Parathyroid adenoma (tissue), 2 donors: ENCODE measurements at regions not wholly inside any gene's neighbourhood (a gene's known extent, or its start where the extent isn't known, plus 50 kb on each side); places are given as distances from the start of the nearest gene placed in this dataset.

ENCODE experiments used
- H2AFZ ChIP-seq: fragments of 300-600 bp; sonication (generic); one replicate; pipeline ENCODE4 v1.7.0; 2017; ENCODE audit warnings: antibody characterized with exemption, mild to moderate bottlenecking
- H3K27ac ChIP-seq: fragments of 300-600 bp; sonication (generic); one replicate; pipeline ENCODE4 v1.7.0; 2017
- H3K27me3 ChIP-seq: fragments of 300-600 bp; sonication (generic); one replicate; pipeline ENCODE4 v1.7.0; 2017; ENCODE audit warnings: low read length; ENCODE audit not compliant: control insufficient read depth, insufficient read depth
- H3K36me3 ChIP-seq: fragments of 300-600 bp; sonication (generic); one replicate; pipeline ENCODE4 v1.7.0; 2017; ENCODE audit warnings: low read length; ENCODE audit not compliant: control insufficient read depth, insufficient read depth
- H3K4me1 ChIP-seq: fragments of 300-600 bp; sonication (generic); one replicate; pipeline ENCODE4 v1.7.0; 2017; ENCODE audit warnings: control low read depth
- H3K4me2 ChIP-seq: fragments of 300-600 bp; sonication (generic); one replicate; pipeline ENCODE4 v1.7.0; 2017; ENCODE audit warnings: low read length
- H3K4me3 ChIP-seq: fragments of 300-600 bp; sonication (generic); one replicate; pipeline ENCODE4 v1.7.0; 2017; ENCODE audit warnings: low read depth, low read length
- H3K79me2 ChIP-seq: fragments of 300-600 bp; sonication (generic); one replicate; pipeline ENCODE4 v1.7.0; 2017; ENCODE audit warnings: control low read depth
- H3K9ac ChIP-seq: fragments of 300-600 bp; sonication (generic); one replicate; pipeline ENCODE4 v1.7.0; 2017; ENCODE audit warnings: mild to moderate bottlenecking
- H3K9me3 ChIP-seq: fragments of 300-600 bp; sonication (generic); one replicate; pipeline ENCODE4 v1.7.0; 2017; ENCODE audit warnings: low read length; ENCODE audit not compliant: control insufficient read depth
- CTCF ChIP-seq: fragments of 300-600 bp; sonication (generic); IDR thresholded peaks from one replicate; pipeline ENCODE4 v1.7.0; 2017; ENCODE audit warnings: antibody characterized with exemption, mild to moderate bottlenecking
- donor health status: primary hyperparathyroidism.

GRCh38 chr12:83979785-83980184 lies 932.8 kb downstream of the SLC6A15 start:
- Histone ChIP-seq H3K27me3 (no peaks in the 10 kb centered on the region), H3K9me3 (no peaks in the 10 kb centered on the region), H3K36me3 (no peaks in the 10 kb centered on the region), H3K4me3 (no peak overlapping the region), H3K9ac (no peak overlapping the region), H3K4me2 (no peak overlapping the region), H3K79me2 (no peaks in the 10 kb centered on the region), H2AFZ (no peak overlapping the region), H3K27ac (no peak overlapping the region), H3K4me1 (no peaks in the 10 kb centered on the region)
- TF ChIP-seq CTCF, result no peak

- H3K4me1 ChIP-seq, result no peaks in the 10 kb centered on the region
- no peak for TF ChIP-seq CTCF
Measured at GRCh38 chr12:83971781-83972180, 940.8 kb downstream of the SLC6A15 start.

GRCh38 chr12:83960767-83961166 lies 951.8 kb downstream of the SLC6A15 start:
- no peak overlapping the region for H3K4me2 ChIP-seq
- H3K79me2 ChIP-seq, result no peaks in the 10 kb centered on the region
- no peak overlapping the region for H2AFZ ChIP-seq
- no peaks in the 10 kb centered on the region for H3K9me3 ChIP-seq
- no peaks in the 10 kb centered on the region for H3K4me1 ChIP-seq
- H3K4me3 ChIP-seq, result no peak overlapping the region
- no peak overlapping the region for H3K27ac ChIP-seq
- no peak for TF ChIP-seq CTCF
- H3K36me3 ChIP-seq, result no peaks in the 10 kb centered on the region
- H3K9ac ChIP-seq, result no peak overlapping the region
- no peaks in the 10 kb centered on the region for H3K27me3 ChIP-seq

More at GRCh38 chr12:83971781-83972180, 940.8 kb downstream of the SLC6A15 start:
- Histone ChIP-seq H3K9me3 (no peaks in the 10 kb centered on the region), H3K4me2 (no peak overlapping the region), H3K79me2 (no peaks in the 10 kb centered on the region), H3K4me3 (no peak overlapping the region), H3K27ac (no peak overlapping the region), H3K9ac (no peak overlapping the region), H3K27me3 (no peaks in the 10 kb centered on the region), H3K36me3 (no peaks in the 10 kb centered on the region), H2AFZ (no peak overlapping the region)

- H3K27ac ChIP-seq, result no peak overlapping the region
- no peak for TF ChIP-seq CTCF
- H3K79me2 ChIP-seq, result no peaks in the 10 kb centered on the region
- H3K9me3 ChIP-seq, result no peaks in the 10 kb centered on the region
- no peaks in the 10 kb centered on the region for H3K4me1 ChIP-seq
- H3K9ac ChIP-seq, result no peak overlapping the region
- H3K27me3 ChIP-seq, result no peaks in the 10 kb centered on the region
- no peak overlapping the region for H2AFZ ChIP-seq
- no peak overlapping the region for H3K4me3 ChIP-seq
- no peak overlapping the region for H3K4me2 ChIP-seq
- no peaks in the 10 kb centered on the region for H3K36me3 ChIP-seq
Measured at GRCh38 chr12:83958997-83959396, 953.6 kb downstream of the SLC6A15 start.

GRCh38 chr12:83954956-83955601 lies 957.5 kb downstream of the SLC6A15 start:
- no peak overlapping the region for H3K4me2 ChIP-seq
- H3K4me1 ChIP-seq, result no peaks in the 10 kb centered on the region
- no peak overlapping the region for H3K4me3 ChIP-seq
- no peaks in the 10 kb centered on the region for H3K27me3 ChIP-seq
- TF ChIP-seq CTCF, result no peak
- no peaks in the 10 kb centered on the region for H3K79me2 ChIP-seq
- H3K27ac ChIP-seq, result no peak overlapping the region
- H3K9me3 ChIP-seq, result no peaks in the 10 kb centered on the region
- H3K9ac ChIP-seq, result no peak overlapping the region
- H2AFZ ChIP-seq, result no peak overlapping the region
- no peaks in the 10 kb centered on the region for H3K36me3 ChIP-seq
